Liver (tissue), 8 donors: ENCODE measurements at regions not wholly inside any gene's neighbourhood (a gene's known extent, or its start where the extent isn't known, plus 50 kb on each side); places are given as distances from the start of the nearest gene placed in this dataset.
"Not testable (repeated sequence)": the region's sequence is repeated elsewhere in the genome, so short reads cannot be mapped to it uniquely, and the experiment has no call there.

Experiments used
- DNase-seq: peaks from one replicate; pipeline ENCODE4 v3.0.0-alpha.2; 2017; ENCODE audit warnings: low spot score
- H3K27ac ChIP-seq, 2 donors: one replicate each; pipeline ENCODE4 v1.7.0; 2013; ENCODE audit warnings: inconsistent platforms in 2 of 2, low read length in 2 of 2, control low read depth in 1 of 2, low read depth in 1 of 2, mild to moderate bottlenecking in 1 of 2
- H3K27me3 ChIP-seq, 4 donors: one replicate each; pipeline versions ENCODE4 v1.6.1 to v1.7.0; 2013; ENCODE audit warnings: low read length in 3 of 4, inconsistent platforms in 1 of 4, mild to moderate bottlenecking in 1 of 4, moderate library complexity in 1 of 4; ENCODE audit not compliant: control insufficient read depth in 4 of 4, insufficient read depth in 4 of 4
- H3K36me3 ChIP-seq, 4 donors: one replicate each; pipeline versions ENCODE4 v1.6.1 to v1.7.0; 2013; ENCODE audit warnings: low read length in 3 of 4, mild to moderate bottlenecking in 3 of 4, low read depth in 1 of 4, moderate library complexity in 1 of 4; ENCODE audit not compliant: control insufficient read depth in 4 of 4, insufficient read depth in 3 of 4
- H3K4me1 ChIP-seq, 4 donors: one replicate each; pipeline versions ENCODE4 v1.6.1 to v1.7.0; 2013; ENCODE audit warnings: low read length in 3 of 4, mild to moderate bottlenecking in 3 of 4, moderate library complexity in 1 of 4; ENCODE audit not compliant: control insufficient read depth in 4 of 4, insufficient read depth in 4 of 4
- H3K4me3 ChIP-seq, 3 donors: one replicate each; pipeline versions ENCODE4 v1.6.1 to v1.7.0; 2013; ENCODE audit warnings: low read length in 3 of 3, control low read depth in 1 of 3, low read depth in 1 of 3, mild to moderate bottlenecking in 1 of 3
- H3K9ac ChIP-seq, 2 donors: one replicate each; pipeline ENCODE4 v1.7.0; 2013; ENCODE audit warnings: low read length in 2 of 2, mild to moderate bottlenecking in 2 of 2, moderate library complexity in 2 of 2, control low read depth in 1 of 2, low read depth in 1 of 2
- H3K9me3 ChIP-seq, 4 donors: one replicate each; pipeline versions ENCODE4 v1.6.1 to v1.7.0; 2013; ENCODE audit warnings: low read length in 3 of 4; ENCODE audit not compliant: control insufficient read depth in 4 of 4
- EGR1 ChIP-seq, 2 donors: IDR thresholded peaks; 2 replicates each; pipeline ENCODE4 v1.6.1; 2016 to 2018; ENCODE audit warnings: antibody characterized with exemption in 2 of 2, low read depth in 2 of 2
- FOXA1 ChIP-seq: IDR thresholded peaks from 2 replicates; pipeline ENCODE4 v1.6.1; 2016; ENCODE audit warnings: antibody characterized with exemption
- FOXA2 ChIP-seq: IDR thresholded peaks from 2 replicates; pipeline ENCODE4 v1.6.1; 2016; ENCODE audit warnings: antibody characterized with exemption
- GABPA ChIP-seq, 2 donors: IDR thresholded peaks in 1 of 2; conservative IDR thresholded peaks in 1 of 2; 2 replicates each; pipeline ENCODE4 v1.6.1; 2016; ENCODE audit warnings: antibody characterized with exemption in 2 of 2, mild to moderate bottlenecking in 1 of 2, moderate library complexity in 1 of 2
- HNF4A ChIP-seq, 2 donors: conservative IDR thresholded peaks; 2 replicates each; pipeline ENCODE4 v1.6.1; 2016; ENCODE audit warnings: antibody characterized with exemption in 2 of 2, mild to moderate bottlenecking in 2 of 2
- HNF4G ChIP-seq: IDR thresholded peaks from 2 replicates; pipeline ENCODE4 v1.6.1; 2016; ENCODE audit warnings: antibody characterized with exemption
- JUND ChIP-seq, 2 donors: IDR thresholded peaks; 2 replicates each; pipeline ENCODE4 v1.6.1; 2016; ENCODE audit warnings: antibody characterized with exemption in 2 of 2
- NR2F2 ChIP-seq: IDR thresholded peaks from 2 replicates; pipeline ENCODE4 v1.6.1; 2016; ENCODE audit warnings: antibody characterized with exemption
- RAD21 ChIP-seq, 2 donors: IDR thresholded peaks; 2 replicates each; pipeline ENCODE4 v1.6.1; 2016; ENCODE audit warnings: antibody characterized with exemption in 2 of 2, mild to moderate bottlenecking in 2 of 2
- RXRA ChIP-seq, 2 donors: IDR thresholded peaks; 2 replicates each; pipeline ENCODE4 v1.6.1; 2017 to 2018; ENCODE audit warnings: antibody characterized with exemption in 2 of 2, mild to moderate bottlenecking in 1 of 2
- SP1 ChIP-seq: IDR thresholded peaks from 2 replicates; pipeline ENCODE4 v1.6.1; 2018; ENCODE audit warnings: antibody characterized with exemption, mild to moderate bottlenecking
- TAF1 ChIP-seq: conservative IDR thresholded peaks from 2 replicates; pipeline ENCODE4 v1.6.1; 2016; ENCODE audit warnings: antibody characterized with exemption, mild to moderate bottlenecking
- YY1 ChIP-seq: IDR thresholded peaks from 2 replicates; pipeline ENCODE4 v1.6.1; 2016; ENCODE audit warnings: antibody characterized with exemption, mild to moderate bottlenecking
- WGBS: extraction: QIAGEN DNeasy Blood & Tissue Kit; methylation state at CpG from one replicate; pipeline ENCODE4 v1.1.7; 2013; 5-methylcytosine and 5-hydroxymethylcytosine counted together
- TF ChIP-seq, protein P1 (sequence below): IDR thresholded peaks from 2 replicates; pipeline ENCODE4 v1.6.1; 2016; ENCODE audit warnings: antibody characterized with exemption
- TF ChIP-seq, protein P2 (sequence below): fragments of 150-350 bp; IDR thresholded peaks from 2 replicates; pipeline ENCODE4 v1.5.1; 2017; ENCODE audit warnings: improper control_type of control experiment, low read depth, low read length; ENCODE audit not compliant: missing input control
- TF ChIP-seq, protein P3 (sequence below): IDR thresholded peaks from 2 replicates; pipeline ENCODE4 v1.6.1; 2016; ENCODE audit warnings: antibody characterized with exemption, mild to moderate bottlenecking
- TF ChIP-seq, protein P4 (sequence below): IDR thresholded peaks from 2 replicates; pipeline ENCODE4 v1.6.1; 2016; ENCODE audit warnings: antibody characterized with exemption
- donor health status: healthy.
- donor health status: healthy.
- donor health status: healthy.
- donor health status: healthy.
- donor health status: healthy.

DNA sequence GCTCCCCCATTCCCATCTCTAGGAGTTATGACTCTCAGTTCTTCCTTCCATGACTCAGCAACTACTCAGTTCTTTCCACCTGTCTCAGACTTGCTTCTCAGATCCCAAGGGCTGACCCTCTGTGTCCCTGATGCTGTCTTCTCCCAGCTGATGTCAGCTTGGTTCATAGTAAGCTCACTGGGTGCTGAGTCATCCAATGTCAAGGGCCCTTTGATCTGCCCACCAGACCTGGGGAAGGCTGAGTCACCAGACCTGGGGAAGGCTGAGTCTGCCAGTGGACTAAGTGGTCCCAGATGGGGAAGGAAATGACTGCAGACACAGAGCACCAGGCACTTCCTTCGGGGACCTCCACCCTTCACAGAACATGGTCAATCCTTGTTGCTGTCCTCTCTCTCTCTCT is 76.1 kb upstream of the ZEB1 start:
- no peak for DNase-seq
- no peak overlapping the region for H3K27ac ChIP-seq
- H3K4me1 ChIP-seq: no peaks in the 10 kb centered on the region
- H3K36me3 ChIP-seq: no peaks in the 10 kb centered on the region
- WGBS: 54% methylated on average over 1 of the region's 1 CpG
- TF ChIP-seq EGR1 (IDR thresholded peaks at IDR 0.05; ENCODE audit: low read depth in 2 of 2) (no peak), FOXA2 (no peak), GABPA (IDR thresholded peaks at IDR 0.05 in 1 of 2, conservative IDR thresholded peaks at IDR 0.05 in 1 of 2) (no peak), FOXA1 (no peak), RXRA (IDR thresholded peaks at IDR 0.05) (no peak), HNF4A (conservative IDR thresholded peaks at IDR 0.05) (no peak), JUND (IDR thresholded peaks at IDR 0.05) (no peak), TAF1 (no peak), RAD21 (IDR thresholded peaks at IDR 0.05) (no peak), SP1 (no peak), NR2F2 (no peak), YY1 (no peak), HNF4G (no peak)
- TF ChIP-seq, protein P1, sequence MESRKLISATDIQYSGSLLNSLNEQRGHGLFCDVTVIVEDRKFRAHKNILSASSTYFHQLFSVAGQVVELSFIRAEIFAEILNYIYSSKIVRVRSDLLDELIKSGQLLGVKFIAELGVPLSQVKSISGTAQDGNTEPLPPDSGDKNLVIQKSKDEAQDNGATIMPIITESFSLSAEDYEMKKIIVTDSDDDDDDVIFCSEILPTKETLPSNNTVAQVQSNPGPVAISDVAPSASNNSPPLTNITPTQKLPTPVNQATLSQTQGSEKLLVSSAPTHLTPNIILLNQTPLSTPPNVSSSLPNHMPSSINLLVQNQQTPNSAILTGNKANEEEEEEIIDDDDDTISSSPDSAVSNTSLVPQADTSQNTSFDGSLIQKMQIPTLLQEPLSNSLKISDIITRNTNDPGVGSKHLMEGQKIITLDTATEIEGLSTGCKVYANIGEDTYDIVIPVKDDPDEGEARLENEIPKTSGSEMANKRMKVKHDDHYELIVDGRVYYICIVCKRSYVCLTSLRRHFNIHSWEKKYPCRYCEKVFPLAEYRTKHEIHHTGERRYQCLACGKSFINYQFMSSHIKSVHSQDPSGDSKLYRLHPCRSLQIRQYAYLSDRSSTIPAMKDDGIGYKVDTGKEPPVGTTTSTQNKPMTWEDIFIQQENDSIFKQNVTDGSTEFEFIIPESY: no peak
- TF ChIP-seq, protein P2, sequence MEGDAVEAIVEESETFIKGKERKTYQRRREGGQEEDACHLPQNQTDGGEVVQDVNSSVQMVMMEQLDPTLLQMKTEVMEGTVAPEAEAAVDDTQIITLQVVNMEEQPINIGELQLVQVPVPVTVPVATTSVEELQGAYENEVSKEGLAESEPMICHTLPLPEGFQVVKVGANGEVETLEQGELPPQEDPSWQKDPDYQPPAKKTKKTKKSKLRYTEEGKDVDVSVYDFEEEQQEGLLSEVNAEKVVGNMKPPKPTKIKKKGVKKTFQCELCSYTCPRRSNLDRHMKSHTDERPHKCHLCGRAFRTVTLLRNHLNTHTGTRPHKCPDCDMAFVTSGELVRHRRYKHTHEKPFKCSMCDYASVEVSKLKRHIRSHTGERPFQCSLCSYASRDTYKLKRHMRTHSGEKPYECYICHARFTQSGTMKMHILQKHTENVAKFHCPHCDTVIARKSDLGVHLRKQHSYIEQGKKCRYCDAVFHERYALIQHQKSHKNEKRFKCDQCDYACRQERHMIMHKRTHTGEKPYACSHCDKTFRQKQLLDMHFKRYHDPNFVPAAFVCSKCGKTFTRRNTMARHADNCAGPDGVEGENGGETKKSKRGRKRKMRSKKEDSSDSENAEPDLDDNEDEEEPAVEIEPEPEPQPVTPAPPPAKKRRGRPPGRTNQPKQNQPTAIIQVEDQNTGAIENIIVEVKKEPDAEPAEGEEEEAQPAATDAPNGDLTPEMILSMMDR: no peak
- TF ChIP-seq, protein P3, sequence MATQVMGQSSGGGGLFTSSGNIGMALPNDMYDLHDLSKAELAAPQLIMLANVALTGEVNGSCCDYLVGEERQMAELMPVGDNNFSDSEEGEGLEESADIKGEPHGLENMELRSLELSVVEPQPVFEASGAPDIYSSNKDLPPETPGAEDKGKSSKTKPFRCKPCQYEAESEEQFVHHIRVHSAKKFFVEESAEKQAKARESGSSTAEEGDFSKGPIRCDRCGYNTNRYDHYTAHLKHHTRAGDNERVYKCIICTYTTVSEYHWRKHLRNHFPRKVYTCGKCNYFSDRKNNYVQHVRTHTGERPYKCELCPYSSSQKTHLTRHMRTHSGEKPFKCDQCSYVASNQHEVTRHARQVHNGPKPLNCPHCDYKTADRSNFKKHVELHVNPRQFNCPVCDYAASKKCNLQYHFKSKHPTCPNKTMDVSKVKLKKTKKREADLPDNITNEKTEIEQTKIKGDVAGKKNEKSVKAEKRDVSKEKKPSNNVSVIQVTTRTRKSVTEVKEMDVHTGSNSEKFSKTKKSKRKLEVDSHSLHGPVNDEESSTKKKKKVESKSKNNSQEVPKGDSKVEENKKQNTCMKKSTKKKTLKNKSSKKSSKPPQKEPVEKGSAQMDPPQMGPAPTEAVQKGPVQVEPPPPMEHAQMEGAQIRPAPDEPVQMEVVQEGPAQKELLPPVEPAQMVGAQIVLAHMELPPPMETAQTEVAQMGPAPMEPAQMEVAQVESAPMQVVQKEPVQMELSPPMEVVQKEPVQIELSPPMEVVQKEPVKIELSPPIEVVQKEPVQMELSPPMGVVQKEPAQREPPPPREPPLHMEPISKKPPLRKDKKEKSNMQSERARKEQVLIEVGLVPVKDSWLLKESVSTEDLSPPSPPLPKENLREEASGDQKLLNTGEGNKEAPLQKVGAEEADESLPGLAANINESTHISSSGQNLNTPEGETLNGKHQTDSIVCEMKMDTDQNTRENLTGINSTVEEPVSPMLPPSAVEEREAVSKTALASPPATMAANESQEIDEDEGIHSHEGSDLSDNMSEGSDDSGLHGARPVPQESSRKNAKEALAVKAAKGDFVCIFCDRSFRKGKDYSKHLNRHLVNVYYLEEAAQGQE: no peak
- TF ChIP-seq, protein P4, sequence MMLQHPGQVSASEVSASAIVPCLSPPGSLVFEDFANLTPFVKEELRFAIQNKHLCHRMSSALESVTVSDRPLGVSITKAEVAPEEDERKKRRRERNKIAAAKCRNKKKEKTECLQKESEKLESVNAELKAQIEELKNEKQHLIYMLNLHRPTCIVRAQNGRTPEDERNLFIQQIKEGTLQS: no peak
- no peaks in the 10 kb centered on the region for H3K9me3 ChIP-seq
- no peak overlapping the region for H3K9ac ChIP-seq
- H3K4me3 ChIP-seq: no peak overlapping the region
- H3K27me3 ChIP-seq: no peaks in the 10 kb centered on the region

DNA sequence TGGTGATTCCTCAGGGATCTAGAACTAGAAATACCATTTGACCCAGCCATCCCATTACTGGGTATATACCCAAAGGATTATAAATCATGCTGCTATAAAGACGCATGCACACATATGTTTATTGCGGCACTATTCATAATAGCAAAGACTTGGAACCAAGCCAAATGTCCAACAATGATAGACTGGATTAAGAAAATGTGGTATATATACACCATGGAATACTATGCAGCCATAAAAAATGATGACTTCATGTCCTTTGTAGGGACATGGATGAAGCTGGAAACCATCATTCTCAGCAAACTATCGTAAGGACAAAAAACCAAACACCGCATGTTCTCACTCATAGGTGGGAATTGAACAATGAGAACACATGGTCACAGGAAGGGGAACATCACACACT is 67.9 kb upstream of the ZEB1 start:
- not testable (repeated sequence) for H3K36me3 ChIP-seq, H3K4me3 ChIP-seq, H3K4me1 ChIP-seq, H3K27ac ChIP-seq, H3K9ac ChIP-seq, H3K9me3 ChIP-seq, H3K27me3 ChIP-seq, DNase-seq
- 94% methylated on average over 4 of the region's 4 CpGs for WGBS
